ENCODE measurements at regions not wholly inside any gene's neighbourhood (a gene's known extent, or its start where the extent isn't known, plus 50 kb on each side); places are given as distances from the start of the nearest gene placed in this dataset.

- in situ Hi-C loops (cut with MboI; ENCODE audit: low sequenced_read_pairs) (no loop called here), intact Hi-C loops (cut with micrococcal nuclease) (no loop called here), dilution Hi-C loops (cut with HindIII; ENCODE audit: low sequenced_read_pairs, unreplicated experiment) (no loop called here)
- WGBS, 2 experiments (ENCODE audit: extremely low coverage in 2 of 2, insufficient read length in 1 of 2): no CpG with 5 or more reads among the region's 2 CpGs
- Histone ChIP-seq H3K79me1 (ENCODE audit: low read depth in 1 of 2, low read length in 2 of 2) (no peaks in the 10 kb centered on the region), H3K4me2 (ENCODE audit: low read depth, low read length) (no peak overlapping the region), H3K18ac (ENCODE audit: low read depth, low read length) (no peak overlapping the region), H3K27me3 (ENCODE audit: control insufficient read depth, insufficient read depth, low read length) (no peaks in the 10 kb centered on the region), H3K36me3 (ENCODE audit: control insufficient read depth, insufficient read depth, low read length) (no peaks in the 10 kb centered on the region), H3K9ac (ENCODE audit: low read depth, low read length) (no peak overlapping the region), H2BK15ac (ENCODE audit: low read depth, low read length) (no peak overlapping the region), H2BK20ac (ENCODE audit: low read depth, low read length) (no peak overlapping the region), H4K91ac (ENCODE audit: insufficient read depth, low read depth, low read length) (no peak overlapping the region), H4K20me1 (ENCODE audit: insufficient read depth, low read length) (no peaks in the 10 kb centered on the region), H3K9me3 (ENCODE audit: control insufficient read depth, insufficient read depth, low read length) (peaks cover 8% of the 10 kb centered on the region), H3K9me1 (ENCODE audit: insufficient read depth, low read length) (no peaks in the 10 kb centered on the region), H3K4me1 (ENCODE audit: control insufficient read depth, insufficient read depth, low read length) (no peaks in the 10 kb centered on the region), H3K27ac (ENCODE audit: insufficient read depth, low read length) (no peak overlapping the region), H2BK5ac (ENCODE audit: low read depth, low read length, poor library complexity, severe bottlenecking) (no peak overlapping the region), H3K4me3 (ENCODE audit: insufficient read depth, low read depth, low read length) (no peak overlapping the region), H4K5ac (ENCODE audit: low read depth, low read length) (no peak overlapping the region), H3K4ac (ENCODE audit: low read depth, low read length) (no peak overlapping the region), H2AFZ (replicated peaks; ENCODE audit: low read length, poor library complexity) (no peak overlapping the region), H4K8ac (ENCODE audit: low read depth in 2 of 2, low read length in 2 of 2) (no peak overlapping the region), H3K23ac (ENCODE audit: low read depth, low read length) (no peak overlapping the region), H3K14ac (replicated peaks; ENCODE audit: low read depth, low read length) (no peak overlapping the region), H2AK9ac (replicated peaks; ENCODE audit: low read depth, low read length, poor library complexity) (no peak overlapping the region), H2BK120ac (ENCODE audit: low read depth, low read length) (no peak overlapping the region), H2AK5ac (ENCODE audit: low read depth, low read length) (no peak overlapping the region), H3K56ac (ENCODE audit: extremely low read depth, insufficient read depth, low read length) (no peak overlapping the region)
- ATAC-seq (ENCODE audit: low read depth): no peak
- ChIA-PET POLR2A (ENCODE audit: unreplicated experiment) (no interaction called here), CTCF (no interaction called here)
- no peak for DNase-seq
- BruUV-seq (replicated peaks): no TSS peak
- TF ChIP-seq POLR2A (IDR thresholded peaks at IDR 0.05; ENCODE audit: low read depth, low read length) (no peak), CTCF (conservative IDR thresholded peaks at IDR 0.05; ENCODE audit: low read depth, low read length) (no peak), MAFK (IDR thresholded peaks at IDR 0.05; ENCODE audit: low read depth, low read length) (no peak), MAZ (IDR thresholded peaks at IDR 0.05; ENCODE audit: borderline replicate concordance, low read depth, low read length) (no peak), ELK1 (IDR thresholded peaks at IDR 0.05; ENCODE audit: borderline replicate concordance, low read depth, low read length) (no peak), NFE2L2 (IDR thresholded peaks at IDR 0.05; ENCODE audit: low read depth, low read length) (no peak), BHLHE40 (IDR thresholded peaks at IDR 0.05; ENCODE audit: low read depth, low read length) (no peak), USF2 (IDR thresholded peaks at IDR 0.05; ENCODE audit: low read depth, low read length) (no peak), RCOR1 (IDR thresholded peaks at IDR 0.05; ENCODE audit: insufficient replicate concordance, low read length) (no peak), CHD1 (IDR thresholded peaks at IDR 0.05; ENCODE audit: low read depth, low read length) (no peak), FOS (IDR thresholded peaks at IDR 0.05; ENCODE audit: low read depth, low read length) (no peak), RAD21 (IDR thresholded peaks at IDR 0.05; ENCODE audit: low read length) (no peak), CEBPB (IDR thresholded peaks at IDR 0.05; ENCODE audit: low read depth, low read length) (no peak), SMC3 (IDR thresholded peaks at IDR 0.05; ENCODE audit: low read depth, low read length) (no peak)
Observed at GRCh38 chr9:23541976-23542375, 284.1 kb downstream of the ELAVL2 start.

Measured in IMR-90 (cell line).